NCI-H510A (cell line): ENCODE measurements at regions not wholly inside any gene's neighbourhood (a gene's known extent, or its start where the extent isn't known, plus 50 kb on each side); places are given as distances from the start of the nearest gene placed in this dataset.
A peak's percentile ranks its signal among the peaks of the same experiment; 100 is the strongest.
"Not testable (repeated sequence)": the region's sequence is repeated elsewhere in the genome, so short reads cannot be mapped to it uniquely, and the experiment has no call there.

Experiments
- DNase-seq: peaks from one replicate; lab custom pipeline; 2025; lab: John Stamatoyannopoulos, UW

DNA sequence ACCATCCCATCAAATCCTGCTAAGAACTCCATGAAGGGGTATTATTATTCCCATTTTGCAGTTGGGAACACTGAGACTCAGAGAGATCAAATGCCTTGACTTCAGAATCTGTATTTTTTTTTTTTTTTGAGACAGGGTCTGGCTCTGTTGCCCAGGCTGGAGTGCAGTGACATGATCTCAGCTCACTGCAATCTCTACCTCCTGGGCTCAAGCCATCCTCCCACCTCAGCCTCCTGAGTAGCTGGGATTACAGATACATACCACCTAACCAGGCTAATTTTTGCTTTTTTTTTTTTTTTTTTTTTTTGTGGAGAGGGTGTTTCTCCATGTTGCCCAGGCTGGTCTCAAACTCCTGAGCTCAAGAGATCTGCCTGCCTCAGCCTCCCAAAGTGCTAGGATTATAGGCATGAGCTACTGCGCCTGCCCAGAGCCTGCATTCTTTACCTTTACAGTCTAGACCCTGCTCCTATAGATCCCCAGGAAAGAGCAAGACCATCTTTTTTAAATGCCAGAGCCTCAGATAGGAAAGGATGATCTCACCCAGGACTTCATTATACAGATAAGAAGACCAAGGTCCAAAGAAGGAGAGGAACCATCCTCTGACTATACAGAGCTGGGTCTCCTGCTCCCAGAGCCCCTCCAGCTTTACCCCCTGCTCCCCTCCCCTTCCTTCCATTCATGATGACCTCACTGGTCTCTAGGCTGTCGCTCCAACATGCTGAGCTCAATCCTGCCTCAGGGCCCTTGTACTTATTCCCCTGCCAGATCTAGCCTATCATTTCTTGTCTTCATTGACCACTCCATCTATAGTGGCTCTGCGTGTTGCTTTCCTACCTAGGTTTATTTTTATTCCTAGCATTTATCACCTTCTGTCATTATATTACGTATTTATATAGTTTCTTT, 138.6 kb downstream of the CEBPB start:
- no peak for DNase-seq

DNA sequence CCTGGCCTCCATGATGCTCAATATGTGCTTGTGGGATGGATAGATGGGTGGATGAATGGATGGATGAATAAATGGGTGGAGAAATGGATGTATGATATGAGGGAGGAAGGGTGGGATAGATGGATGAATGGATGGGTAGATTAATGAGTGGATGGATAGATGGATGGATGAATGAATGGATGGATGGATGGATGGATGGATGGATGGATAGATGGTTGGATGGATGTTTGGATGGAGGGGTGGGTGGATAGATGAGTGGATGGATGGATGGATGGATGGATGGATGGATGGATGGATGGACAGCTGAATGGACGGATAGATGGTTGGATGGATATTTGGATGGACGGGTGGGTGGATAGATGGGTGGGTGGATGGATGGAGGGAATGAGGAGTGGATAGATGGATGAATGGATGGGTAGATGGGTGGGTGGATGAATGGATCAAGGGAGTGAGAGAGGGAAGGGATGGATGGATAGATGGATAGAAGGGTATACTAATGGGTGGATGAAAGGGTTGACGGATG, 139.4 kb downstream of the CEBPB start:
- DNase-seq, result no peak

DNA sequence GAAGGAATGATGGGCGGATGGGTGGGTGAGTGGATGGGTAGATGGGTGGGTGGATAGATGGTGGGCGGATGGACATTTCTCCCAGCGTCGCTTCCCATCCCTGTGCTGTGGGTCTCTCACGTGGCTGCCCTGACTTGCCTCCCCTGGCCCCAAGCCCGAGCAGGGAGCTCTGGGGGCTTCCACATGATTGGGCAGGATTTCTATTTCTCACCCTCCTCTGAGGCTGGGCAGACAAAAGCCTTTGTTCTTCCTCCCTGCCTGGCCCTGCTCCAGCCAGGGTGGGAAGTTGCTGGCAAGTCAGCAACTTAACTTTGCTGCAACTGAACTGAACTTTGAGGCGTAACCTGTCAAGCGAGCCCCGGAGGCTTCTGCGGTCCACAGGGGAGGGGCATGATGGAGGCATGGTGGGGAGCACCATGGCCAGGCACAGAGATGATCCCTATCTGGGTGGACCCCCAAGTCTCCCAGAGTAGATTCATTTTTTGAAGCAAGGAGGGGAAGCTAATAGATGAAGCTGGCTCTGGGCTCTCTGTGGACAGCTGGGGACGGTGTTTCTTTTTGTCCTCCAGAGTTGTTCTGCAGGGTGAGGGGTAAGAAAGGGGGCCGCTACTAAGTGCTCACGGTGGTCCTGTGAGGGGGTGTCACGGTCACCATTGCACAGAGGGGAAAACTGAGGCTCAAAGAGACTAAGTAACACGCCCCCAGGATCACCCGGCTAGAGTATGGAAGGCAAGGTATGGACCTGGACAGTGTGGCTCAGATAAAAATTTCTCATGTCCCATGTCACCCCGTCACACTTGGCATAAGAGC, 140.1 kb downstream of the CEBPB start:
- no peak for DNase-seq

DNA sequence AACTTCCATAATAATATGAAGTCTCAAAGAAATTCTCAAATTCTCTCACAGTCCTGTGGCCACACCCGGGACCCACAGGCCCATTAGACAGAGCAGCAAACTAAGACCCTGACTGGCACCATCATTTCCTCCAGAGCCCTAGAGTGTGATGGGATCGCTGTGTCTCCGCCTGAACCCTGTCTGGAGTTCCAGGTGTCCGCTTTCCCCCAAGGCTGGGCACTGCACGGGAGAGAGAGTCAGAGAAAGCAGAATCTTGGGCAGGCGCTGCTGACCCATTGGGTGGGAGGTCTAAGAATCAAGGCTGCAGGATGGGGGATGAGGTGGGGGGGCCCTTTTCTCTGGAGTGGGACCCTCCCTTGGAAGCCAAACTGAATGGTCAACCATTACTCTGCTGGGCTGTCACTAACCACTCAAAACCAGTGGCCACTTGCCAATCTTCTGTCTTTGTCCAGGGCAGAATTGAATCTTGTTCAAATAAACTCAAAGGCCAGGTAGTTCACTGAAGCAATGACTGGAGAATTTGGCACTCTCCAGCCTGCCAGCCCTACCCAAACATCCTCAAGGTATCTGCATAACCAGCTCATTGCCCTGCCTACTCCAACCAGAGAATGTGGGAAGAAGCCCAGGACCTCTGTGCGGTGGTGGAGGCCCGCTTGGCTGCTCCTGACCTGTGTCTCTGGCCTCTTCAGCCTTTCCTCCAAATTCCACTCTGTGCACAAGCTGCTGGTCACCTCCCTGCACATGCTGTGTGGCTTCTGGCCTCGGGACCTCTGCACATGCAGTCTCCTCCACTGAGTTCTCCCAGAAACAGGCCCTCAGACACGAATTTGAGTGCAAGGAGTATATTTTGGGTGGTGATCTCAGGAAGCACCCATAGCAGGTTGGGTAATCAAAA, 141.1 kb downstream of the CEBPB start:
- DNase-seq, result no peak

DNA sequence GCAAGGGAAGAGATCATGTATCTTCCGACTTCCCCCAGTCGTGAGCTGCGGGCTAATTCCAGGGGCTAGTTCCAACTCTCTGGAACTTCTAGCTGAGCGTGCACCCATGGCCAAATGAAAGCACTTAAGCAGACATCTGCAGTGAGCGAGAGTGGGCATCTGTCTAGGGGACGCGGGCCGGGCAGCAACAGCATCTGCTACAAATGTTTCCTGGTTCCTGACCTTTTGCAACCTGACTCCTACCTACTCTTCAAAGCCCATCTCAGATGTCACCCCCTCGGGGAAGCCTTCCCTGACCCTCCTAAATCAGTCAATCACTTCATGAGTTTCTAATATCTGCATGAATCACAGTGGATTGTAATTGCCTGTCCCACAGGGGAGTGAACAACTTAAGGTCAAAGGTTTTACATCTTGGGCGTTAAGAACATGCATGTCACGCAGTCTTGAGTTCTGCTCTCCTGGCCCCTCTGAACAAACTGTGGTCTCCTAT, 141.9 kb downstream of the CEBPB start:
- no peak for DNase-seq

DNA sequence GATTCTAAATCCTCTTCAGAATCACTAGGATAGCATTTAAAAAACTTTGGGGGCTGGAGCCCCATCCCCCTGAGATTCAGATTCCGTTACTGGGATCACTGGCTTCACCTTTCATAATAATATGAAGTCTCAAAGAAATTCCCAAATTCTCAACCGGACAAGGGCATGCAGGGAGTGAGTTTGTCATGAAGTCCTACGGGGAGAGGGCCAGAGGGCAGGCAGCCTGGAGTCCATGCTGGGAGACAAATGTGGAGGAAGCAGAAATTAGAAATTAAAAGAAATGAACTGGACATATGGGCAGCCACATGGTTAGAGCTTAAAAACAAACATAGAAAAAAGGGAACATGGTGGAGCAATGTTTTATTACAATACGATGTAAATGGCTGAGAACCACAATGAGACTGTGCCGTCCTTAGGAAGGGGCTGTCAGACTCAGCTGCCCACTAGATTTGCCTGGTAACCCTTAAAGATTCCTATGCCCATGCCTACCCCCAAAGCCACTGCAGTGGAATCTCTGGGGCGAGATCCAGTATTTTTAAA, 142.6 kb downstream of the CEBPB start:
- DNase-seq, result no peak

DNA sequence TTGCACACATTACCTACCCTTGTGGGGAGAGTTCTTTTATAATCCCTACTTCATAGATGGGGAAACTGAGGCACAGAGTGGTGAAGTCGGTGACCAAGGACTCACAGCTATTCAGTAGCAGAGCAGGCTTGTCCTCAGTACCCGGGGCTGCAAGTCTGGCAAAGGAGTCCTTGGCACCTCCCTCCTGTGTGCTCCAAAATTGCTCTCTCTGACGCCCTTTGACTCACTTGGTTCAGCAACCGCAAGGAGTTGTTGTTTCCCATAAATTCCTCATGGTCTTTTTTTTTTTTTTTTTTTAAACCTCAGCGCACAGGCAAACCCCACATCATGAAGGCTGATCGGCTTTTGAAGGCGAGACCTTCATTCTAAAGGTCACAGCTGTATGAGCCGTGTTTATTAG, 143.2 kb downstream of the CEBPB start:
- no peak for DNase-seq

DNA sequence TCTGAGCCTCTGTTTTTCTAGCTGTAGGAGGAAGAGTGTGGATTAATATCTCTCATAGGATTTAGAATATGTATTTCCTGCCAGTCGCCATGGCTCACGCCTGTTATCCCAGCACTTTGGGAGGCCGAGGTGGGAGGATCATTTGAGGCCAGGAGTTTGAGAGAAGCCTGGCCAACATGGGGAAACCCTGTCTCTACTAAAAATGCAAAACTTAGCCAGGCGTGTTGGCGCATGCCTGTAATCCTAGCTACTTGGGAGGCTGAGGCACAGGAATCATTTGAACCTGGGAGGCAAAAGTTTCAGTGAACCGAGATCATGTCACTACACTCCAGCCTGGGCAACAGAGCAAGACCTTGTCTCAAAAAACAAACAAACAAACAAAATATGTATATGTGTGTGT, 143.9 kb downstream of the CEBPB start:
- DNase-seq, result not testable (repeated sequence)

DNA sequence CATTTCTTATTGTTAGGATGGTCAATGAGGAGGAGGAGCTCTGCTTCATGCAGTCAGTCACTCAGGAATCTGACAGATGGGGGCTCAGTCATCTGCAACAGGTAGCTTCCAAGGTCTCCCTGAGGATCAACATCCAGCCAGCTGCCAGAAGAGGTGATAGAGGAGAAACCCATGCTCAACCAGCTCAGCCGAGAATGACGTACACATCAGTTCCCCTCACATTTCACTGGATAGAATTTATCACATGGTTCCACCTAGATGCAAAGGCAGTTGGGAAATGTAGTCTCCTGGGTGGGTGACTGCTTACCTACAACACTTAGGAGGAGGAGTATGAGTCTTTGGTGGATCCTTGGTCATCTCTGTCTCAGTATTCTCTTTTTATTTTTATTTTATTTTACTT, 144.5 kb downstream of the CEBPB start:
- peak; percentile 63 for DNase-seq

DNA sequence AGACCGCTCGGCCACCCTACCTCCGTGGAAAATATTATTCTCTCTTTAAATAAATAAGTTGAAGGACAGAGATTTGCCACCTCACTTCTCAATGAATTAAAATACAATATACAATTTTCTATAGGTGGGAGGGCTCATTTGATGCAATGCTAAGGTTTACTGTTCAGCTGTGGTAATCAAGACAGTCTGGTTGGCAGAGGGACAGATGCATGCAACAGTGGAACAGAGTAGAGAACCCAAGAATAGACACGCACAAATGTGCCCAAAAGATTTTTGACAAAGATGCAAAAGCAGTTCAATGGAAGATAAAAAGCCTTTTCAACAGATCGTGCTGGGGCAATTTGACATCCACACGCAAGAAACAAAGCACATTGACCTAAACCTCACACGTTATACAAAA, 145.2 kb downstream of the CEBPB start:
- no peak for DNase-seq

DNA sequence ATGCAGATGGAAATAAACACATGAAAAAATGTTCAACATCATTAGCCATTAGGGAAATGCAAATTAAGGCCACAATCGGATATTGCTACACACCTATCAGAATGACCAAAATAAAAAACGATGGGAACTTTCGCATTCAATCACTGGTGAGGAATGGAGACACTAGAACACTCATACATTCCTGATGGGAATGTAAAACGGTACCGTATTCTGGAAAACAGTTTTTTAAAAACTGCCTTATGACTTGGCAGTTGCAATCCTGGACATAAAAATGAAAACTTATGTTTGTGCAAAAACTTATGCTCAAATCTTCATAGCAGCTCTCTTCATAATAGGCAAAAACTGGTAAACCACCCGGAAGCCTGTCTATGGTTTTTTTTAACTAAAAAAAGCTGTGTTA, 146.0 kb downstream of the CEBPB start:
- DNase-seq, result no peak

DNA sequence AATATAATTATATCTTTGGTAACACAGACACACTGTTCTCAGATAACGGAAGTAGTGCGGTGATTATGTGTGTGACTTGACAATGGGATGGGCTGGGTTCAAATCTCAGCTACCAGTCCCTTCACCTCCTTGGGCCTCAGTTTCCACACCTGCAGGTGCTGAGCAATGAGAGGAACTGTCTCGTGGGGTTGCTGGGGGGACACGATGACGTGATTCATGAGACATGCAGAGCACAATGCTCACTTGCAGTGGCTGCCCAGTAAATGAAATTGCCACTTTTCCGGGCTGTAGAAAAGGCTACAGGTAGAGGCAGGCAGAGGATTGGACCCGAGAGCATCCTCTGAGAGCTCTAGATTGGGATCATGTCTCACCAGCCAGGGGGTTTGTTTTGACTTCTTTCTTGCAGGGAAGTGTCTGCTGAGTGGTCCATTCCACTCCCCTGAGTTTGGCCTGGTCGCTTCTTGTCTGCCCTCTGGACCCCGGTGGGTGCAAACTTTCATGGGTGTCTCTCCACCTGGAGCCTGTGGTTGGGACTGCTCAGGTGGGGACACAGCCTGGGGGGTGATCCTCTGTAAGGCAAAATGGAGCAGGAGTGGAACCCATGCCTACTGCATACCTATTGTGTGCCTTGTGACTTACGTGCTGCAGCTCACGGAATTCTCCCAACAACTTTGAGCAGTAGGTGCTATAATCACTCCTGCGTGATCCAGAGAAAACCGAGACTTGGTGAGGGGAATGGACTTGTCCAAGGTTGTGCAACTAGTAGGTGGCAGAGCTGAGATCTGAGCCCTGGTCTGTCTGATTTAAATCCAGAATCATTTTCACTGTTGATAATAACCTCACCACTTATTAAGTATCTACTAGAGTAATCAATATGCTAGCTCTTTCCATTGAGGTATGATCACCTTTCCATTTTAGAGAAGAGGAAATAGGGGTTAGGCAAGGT, 147.2 kb downstream of the CEBPB start:
- no peak for DNase-seq

DNA sequence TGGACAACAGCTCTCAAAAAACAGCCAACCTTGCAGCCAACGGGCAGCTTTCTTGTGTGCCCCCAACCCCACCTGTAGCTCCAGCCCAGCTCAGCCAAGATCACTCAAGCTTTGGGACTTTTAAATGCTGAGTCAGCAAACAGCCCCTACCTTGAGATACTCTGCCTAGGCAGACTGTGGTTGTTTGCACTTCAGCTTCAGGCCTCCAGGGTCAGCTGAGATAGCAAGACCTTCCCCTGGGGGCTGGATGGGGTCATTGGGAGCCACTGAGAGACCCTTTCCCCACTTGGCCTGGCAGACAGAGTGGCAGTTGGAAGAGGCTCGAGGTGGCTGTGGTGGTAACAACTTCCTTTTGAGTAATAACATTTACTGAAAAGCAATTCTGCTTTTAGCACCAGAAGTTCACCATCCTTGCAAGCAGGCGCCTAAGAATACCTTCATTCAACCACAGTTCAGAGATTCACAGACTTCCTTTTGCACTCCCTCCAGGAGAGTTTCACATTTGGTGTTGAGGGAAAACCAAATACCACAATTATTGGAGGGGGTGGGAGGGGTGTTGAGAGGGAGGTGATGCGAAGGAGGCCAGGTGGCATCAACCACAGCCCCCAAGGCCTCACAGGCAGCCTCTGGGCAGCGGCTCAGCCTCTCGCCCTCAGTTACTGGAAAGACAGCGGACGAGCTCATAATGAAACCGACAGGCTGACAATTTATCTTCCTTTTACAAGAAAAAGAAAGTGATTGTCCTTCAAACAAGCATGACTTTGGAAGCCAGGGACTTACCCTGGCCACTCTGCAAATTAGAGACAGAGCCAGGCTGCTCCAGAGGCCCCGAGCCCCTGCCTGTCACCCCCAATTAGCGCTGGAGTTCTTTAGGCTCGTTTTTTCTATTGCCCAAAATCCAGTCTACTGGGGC, 148.1 kb downstream of the CEBPB start:
- no peak for DNase-seq

DNA sequence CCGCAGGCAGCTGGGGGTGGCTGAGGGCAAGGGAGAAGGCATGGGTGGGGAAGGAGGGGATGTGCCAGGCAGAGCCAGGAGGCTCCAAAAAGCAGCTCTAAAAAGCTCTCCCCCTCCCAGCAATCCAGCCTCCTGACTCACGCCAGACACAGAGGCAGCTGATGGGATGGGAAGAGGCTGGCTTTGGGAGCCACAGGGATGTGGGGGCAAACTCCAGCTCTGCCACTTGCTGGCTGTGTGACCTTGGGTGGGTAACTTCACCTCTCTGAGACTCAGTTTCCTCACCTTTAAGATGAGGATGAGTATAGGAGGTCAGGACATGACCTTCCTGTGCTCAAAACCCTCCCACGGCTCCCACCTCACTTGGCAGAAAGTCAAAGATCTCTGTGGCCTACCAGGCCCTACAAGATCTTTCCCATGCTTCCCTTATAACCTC, 148.9 kb downstream of the CEBPB start:
- no peak for DNase-seq

DNA sequence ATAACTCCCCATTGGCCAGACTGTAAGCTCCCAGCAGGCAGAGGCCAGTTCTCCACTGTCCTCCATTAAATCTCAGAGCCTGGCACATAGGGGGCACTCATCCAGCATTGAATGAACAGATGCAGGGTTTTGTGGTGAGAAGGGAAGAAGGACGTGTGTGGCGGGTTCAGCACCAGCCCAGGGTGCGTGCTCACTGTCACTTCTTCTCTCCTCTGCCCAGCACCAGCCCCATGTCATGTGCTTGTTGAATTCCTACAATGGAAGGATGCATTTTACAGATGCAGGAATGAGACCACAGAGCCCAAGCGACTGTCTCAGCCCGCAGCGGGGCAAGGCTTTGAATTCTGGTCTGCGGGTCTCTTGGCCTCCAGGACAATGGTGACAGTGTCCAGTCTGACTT, 149.9 kb downstream of the CEBPB start:
- DNase-seq, result no peak

DNA sequence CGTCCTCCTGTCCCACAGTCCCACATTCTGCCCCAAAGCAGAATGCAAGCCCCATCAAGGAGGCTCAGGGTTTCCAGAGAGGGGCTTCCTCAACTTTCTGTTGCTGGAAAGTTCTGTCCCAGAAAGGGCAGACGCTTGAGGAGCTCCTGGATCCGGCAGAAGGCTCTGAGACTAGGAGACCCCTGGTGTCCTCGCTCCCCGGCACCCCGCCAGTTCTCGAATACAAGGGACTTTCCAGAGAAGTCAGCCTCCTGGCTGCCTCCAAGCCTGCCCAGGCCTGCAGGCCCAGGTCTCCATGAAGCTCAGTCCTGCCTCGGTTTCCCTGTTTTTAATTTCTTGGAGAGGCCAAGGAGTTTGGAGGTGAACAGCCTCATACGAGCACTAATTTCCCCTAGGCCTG, 150.4 kb downstream of the CEBPB start:
- no peak for DNase-seq

DNA sequence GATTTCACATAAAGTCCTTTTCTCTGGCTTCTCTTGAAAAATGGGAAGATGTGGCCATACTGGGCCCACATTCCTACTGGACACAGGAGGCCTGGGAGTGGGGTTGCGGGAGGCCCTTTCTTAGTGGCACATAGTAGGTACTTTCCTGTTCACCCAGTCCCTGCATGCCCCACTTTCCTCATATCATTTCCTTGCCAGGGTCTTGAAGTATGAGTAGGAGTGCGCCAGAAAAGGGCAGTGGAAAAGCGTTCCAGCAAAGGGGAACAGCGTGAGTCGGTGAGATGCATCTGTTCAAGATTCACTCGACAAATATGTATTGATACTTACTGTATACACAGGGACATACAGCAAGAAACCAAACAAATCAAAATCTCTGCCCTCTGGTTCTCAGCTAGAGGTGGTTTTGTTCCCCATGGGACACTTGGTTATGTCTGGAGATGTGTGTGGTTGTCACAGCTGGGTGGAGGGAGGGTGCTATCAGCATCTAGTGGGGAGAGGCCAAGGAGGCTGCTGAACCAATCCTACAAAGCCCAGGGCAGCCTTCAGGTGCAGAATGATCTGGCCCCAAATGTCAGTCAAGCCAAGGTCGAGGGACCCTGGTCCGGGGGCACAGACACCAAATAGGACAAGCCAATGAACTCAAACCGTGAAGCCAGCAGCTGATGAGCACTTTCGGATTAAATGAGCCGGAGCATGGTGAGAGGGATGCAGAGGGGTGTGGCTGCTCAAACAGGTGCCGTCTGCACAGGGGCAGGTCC, 151.4 kb downstream of the CEBPB start:
- DNase-seq, result peak; percentile 70

DNA sequence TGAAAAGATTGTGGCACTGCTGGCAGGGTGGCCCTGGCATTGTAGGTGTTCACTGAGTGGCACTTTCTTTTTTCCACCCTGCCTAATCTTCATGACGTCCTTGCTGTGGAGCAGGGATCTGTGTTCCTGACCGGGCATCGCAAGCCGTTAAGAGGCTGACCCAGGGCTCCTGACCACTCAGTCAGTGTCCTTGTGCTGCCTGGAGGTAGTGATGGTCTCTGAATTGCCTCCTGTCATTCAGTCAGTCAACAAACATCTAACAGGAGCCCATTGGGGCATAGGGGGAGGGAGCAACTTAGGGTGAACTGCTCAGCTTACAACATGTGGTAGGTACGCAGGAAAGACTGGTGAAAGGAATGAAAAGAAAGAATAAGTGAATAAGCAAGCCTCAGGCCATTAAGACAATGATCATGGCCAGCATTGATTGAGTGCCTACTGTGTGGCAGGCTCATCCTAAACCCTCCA, 152.0 kb downstream of the CEBPB start:
- DNase-seq, result no peak
